ENCODE measurements at regions not wholly inside any gene's neighbourhood (a gene's known extent, or its start where the extent isn't known, plus 50 kb on each side); places are given as distances from the start of the nearest gene placed in this dataset.

- Histone ChIP-seq H3K27me3 (ENCODE audit: control insufficient read depth in 1 of 2, insufficient read depth in 2 of 2, low read length in 2 of 2) (peaks cover 36 to 65% of the 10 kb centered on the region in 2 experiments), H3K27ac (ENCODE audit: low read depth in 1 of 2, low read length in 2 of 2) (no peak overlapping the region), H3K4me3 (ENCODE audit: low read length) (no peak overlapping the region), H3K36me3 (ENCODE audit: insufficient read depth, low read length) (no peaks in the 10 kb centered on the region), H3K9me3 (ENCODE audit: control insufficient read depth in 1 of 2, insufficient read depth in 1 of 2, low read length in 2 of 2) (peaks cover 0 to 13% of the 10 kb centered on the region in 2 experiments), H3K4me1 (ENCODE audit: insufficient read depth, low read length) (peaks cover 10% of the 10 kb centered on the region)
- no peak overlapping the region for H3K4me3 Mint-ChIP-seq
- ChIA-PET POLR2A (no interaction called here), CTCF (no interaction called here)
- no peak for DNase-seq
- intact Hi-C loops (cut with DNase I, micrococcal nuclease): no loop called here
- no peak for TF ChIP-seq CTCF (IDR thresholded peaks at IDR 0.05)
- ATAC-seq (ENCODE audit: poor library complexity): no peak
- H3K4me1 Mint-ChIP-seq (ENCODE audit: low read depth): no peaks in the 10 kb centered on the region
- H3K9me3 Mint-ChIP-seq: no peaks in the 10 kb centered on the region
- no peak overlapping the region for H3K27ac Mint-ChIP-seq
- peaks cover 84% of the 10 kb centered on the region for H3K27me3 Mint-ChIP-seq
- no peaks in the 10 kb centered on the region for H3K36me3 Mint-ChIP-seq (ENCODE audit: low read depth)
These were observed 129.8 kb upstream of the HSD17B12 start for GRCh38 chr11:43550714-43551113.

- Mint-ChIP-seq H3K4me1 (ENCODE audit: low read depth) (peaks cover 12% of the 10 kb centered on the region), H3K4me3 (no peak overlapping the region), H3K9me3 (no peaks in the 10 kb centered on the region), H3K36me3 (ENCODE audit: low read depth) (no peaks in the 10 kb centered on the region), H3K27me3 (peaks cover 94% of the 10 kb centered on the region), H3K27ac (no peak overlapping the region)
- no peak overlapping the region for H3K27ac ChIP-seq (ENCODE audit: low read depth in 1 of 2, low read length in 2 of 2)
- no peaks in the 10 kb centered on the region for H3K4me1 ChIP-seq (ENCODE audit: insufficient read depth, low read length)
- H3K9me3 ChIP-seq (ENCODE audit: control insufficient read depth in 1 of 2, insufficient read depth in 1 of 2, low read length in 2 of 2): peaks cover 0 to 3% of the 10 kb centered on the region in 2 experiments
- peaks cover 36 to 73% of the 10 kb centered on the region in 2 experiments for H3K27me3 ChIP-seq (ENCODE audit: control insufficient read depth in 1 of 2, insufficient read depth in 2 of 2, low read length in 2 of 2)
- H3K36me3 ChIP-seq (ENCODE audit: insufficient read depth, low read length): no peaks in the 10 kb centered on the region
- no peak for TF ChIP-seq CTCF (IDR thresholded peaks at IDR 0.05)
- ATAC-seq (ENCODE audit: poor library complexity): no peak
- POLR2A ChIA-PET: no interaction called here
- CTCF ChIA-PET: no interaction called here
- no peak overlapping the region for H3K4me3 ChIP-seq (ENCODE audit: low read length)
- intact Hi-C loops (cut with DNase I, micrococcal nuclease): no loop called here
- no peak for DNase-seq
These were observed 126.4 kb upstream of the HSD17B12 start for GRCh38 chr11:43554148-43554473.

- H3K36me3 ChIP-seq (ENCODE audit: insufficient read depth, low read length): no peaks in the 10 kb centered on the region
These were observed 125.4 kb upstream of the HSD17B12 start for GRCh38 chr11:43555186-43555585.

More at GRCh38 chr11:43555186-43555585, 125.4 kb upstream of the HSD17B12 start:
- Mint-ChIP-seq H3K4me3 (no peak overlapping the region), H3K36me3 (ENCODE audit: low read depth) (no peaks in the 10 kb centered on the region), H3K9me3 (no peaks in the 10 kb centered on the region), H3K27me3 (peaks cover 93% of the 10 kb centered on the region), H3K4me1 (ENCODE audit: low read depth) (peaks cover 12% of the 10 kb centered on the region), H3K27ac (no peak overlapping the region)
- DNase-seq (no peak), ATAC-seq (ENCODE audit: poor library complexity) (no peak)
- H3K9me3 ChIP-seq (ENCODE audit: control insufficient read depth in 1 of 2, insufficient read depth in 1 of 2, low read length in 2 of 2): no peaks in the 10 kb centered on the region
- no peak overlapping the region for H3K27ac ChIP-seq (ENCODE audit: low read depth in 1 of 2, low read length in 2 of 2)
- TF ChIP-seq CTCF (IDR thresholded peaks at IDR 0.05): no peak
- intact Hi-C loops (cut with DNase I, micrococcal nuclease): no loop called here
- H3K4me1 ChIP-seq (ENCODE audit: insufficient read depth, low read length): no peaks in the 10 kb centered on the region
- ChIA-PET CTCF (no interaction called here), POLR2A (no interaction called here)
- H3K4me3 ChIP-seq (ENCODE audit: low read length): no peak overlapping the region
- peaks cover 39 to 74% of the 10 kb centered on the region in 2 experiments for H3K27me3 ChIP-seq (ENCODE audit: control insufficient read depth in 1 of 2, insufficient read depth in 2 of 2, low read length in 2 of 2)
